Natural killer cell (primary cell): ENCODE measurements at regions not wholly inside any gene's neighbourhood (a gene's known extent, or its start where the extent isn't known, plus 50 kb on each side); places are given as distances from the start of the nearest gene placed in this dataset.

ENCODE experiments used
- ATAC-seq, 3 donors: fragments of 150-1000 bp in 2 of 3; fragments of 200-7000 bp in 1 of 3; cut with Tn5 transposase; 1 replicate in 1 of 3; 2 replicates in 2 of 3; pipeline ENCODE4 v1.10.0; 2021; ENCODE audit warnings: mild to moderate bottlenecking in 2 of 3, moderate library complexity in 2 of 3
- DNase-seq, 2 donors: peaks; one replicate each; pipeline versions ENCODE4 v3.0.0 to v3.0.0-alpha.2; 2013 to 2021; ENCODE audit warnings: mixed read lengths in 1 of 2
- H3K27ac ChIP-seq: one replicate; pipeline ENCODE4 v1.5.1; 2013; ENCODE audit warnings: mild to moderate bottlenecking, low read length
- H3K27me3 ChIP-seq: one replicate; pipeline ENCODE4 v1.6.1; 2013; ENCODE audit warnings: low read length; ENCODE audit not compliant: control insufficient read depth, insufficient read depth
- H3K36me3 ChIP-seq: one replicate; pipeline ENCODE4 v1.6.1; 2013; ENCODE audit warnings: low read length; ENCODE audit not compliant: control insufficient read depth, insufficient read depth
- H3K4me1 ChIP-seq: one replicate; pipeline ENCODE4 v1.6.1; 2013; ENCODE audit warnings: low read length; ENCODE audit not compliant: control insufficient read depth, insufficient read depth
- H3K4me3 ChIP-seq: one replicate; pipeline ENCODE4 v1.5.1; 2013; ENCODE audit warnings: low read length
- H3K9me3 ChIP-seq: one replicate; pipeline ENCODE4 v1.6.1; 2013; ENCODE audit warnings: low read length; ENCODE audit not compliant: control insufficient read depth, insufficient read depth
- H3K27ac Mint-ChIP-seq, 2 donors: one replicate each; pipeline ENCODE4 v1.8.0; 2022; ENCODE audit warnings: mild to moderate bottlenecking in 2 of 2, mixed read lengths in 2 of 2, moderate library complexity in 1 of 2
- H3K27me3 Mint-ChIP-seq, 2 donors: one replicate each; pipeline ENCODE4 v1.8.0; 2022; ENCODE audit warnings: low read depth in 2 of 2, mixed read lengths in 2 of 2
- H3K36me3 Mint-ChIP-seq: one replicate; pipeline ENCODE4 v1.8.0; 2022; ENCODE audit warnings: mixed read lengths
- H3K4me1 Mint-ChIP-seq, 2 donors: one replicate each; pipeline ENCODE4 v1.8.0; 2022; ENCODE audit warnings: mixed read lengths in 2 of 2
- H3K4me3 Mint-ChIP-seq: one replicate; pipeline ENCODE4 v1.8.0; 2022; ENCODE audit warnings: mild to moderate bottlenecking, moderate library complexity, mixed read lengths
- H3K9me3 Mint-ChIP-seq, 2 donors: one replicate each; pipeline ENCODE4 v1.8.0; 2022; ENCODE audit warnings: mixed read lengths in 2 of 2
- WGBS: methylation state at CpG from one replicate; pipeline ENCODE4 v1.1.7; 2013; ENCODE audit warnings: missing lambda C conversion rate; ENCODE audit not compliant: insufficient coverage; 5-methylcytosine and 5-hydroxymethylcytosine counted together
- intact Hi-C: fragments of 100-400 bp; cut with micrococcal nuclease; formaldehyde crosslinking; loops from one replicate; pipeline ENCODE4 v1.14.2; 2022
- TF ChIP-seq, protein P1 (sequence below): fragments of 200-600 bp; IDR thresholded peaks from one replicate; pipeline ENCODE4 v1.8.0; 2022; ENCODE audit warnings: antibody characterized with exemption

- Histone ChIP-seq H3K27ac (no peak overlapping the region), H3K36me3 (no peaks in the 10 kb centered on the region), H3K4me1 (no peaks in the 10 kb centered on the region), H3K27me3 (no peaks in the 10 kb centered on the region), H3K9me3 (no peaks in the 10 kb centered on the region), H3K4me3 (no peak overlapping the region)
- H3K27ac Mint-ChIP-seq = no peak overlapping the region
- H3K4me1 Mint-ChIP-seq = no peaks in the 10 kb centered on the region
- H3K27me3 Mint-ChIP-seq = no peaks in the 10 kb centered on the region
- ATAC-seq = no peak
- intact Hi-C loops = no loop called here
- 93% methylated on average over 1 of the region's 2 CpGs for WGBS
- DNase-seq = no peak
- no peak overlapping the region for H3K4me3 Mint-ChIP-seq
- TF ChIP-seq, protein P1, sequence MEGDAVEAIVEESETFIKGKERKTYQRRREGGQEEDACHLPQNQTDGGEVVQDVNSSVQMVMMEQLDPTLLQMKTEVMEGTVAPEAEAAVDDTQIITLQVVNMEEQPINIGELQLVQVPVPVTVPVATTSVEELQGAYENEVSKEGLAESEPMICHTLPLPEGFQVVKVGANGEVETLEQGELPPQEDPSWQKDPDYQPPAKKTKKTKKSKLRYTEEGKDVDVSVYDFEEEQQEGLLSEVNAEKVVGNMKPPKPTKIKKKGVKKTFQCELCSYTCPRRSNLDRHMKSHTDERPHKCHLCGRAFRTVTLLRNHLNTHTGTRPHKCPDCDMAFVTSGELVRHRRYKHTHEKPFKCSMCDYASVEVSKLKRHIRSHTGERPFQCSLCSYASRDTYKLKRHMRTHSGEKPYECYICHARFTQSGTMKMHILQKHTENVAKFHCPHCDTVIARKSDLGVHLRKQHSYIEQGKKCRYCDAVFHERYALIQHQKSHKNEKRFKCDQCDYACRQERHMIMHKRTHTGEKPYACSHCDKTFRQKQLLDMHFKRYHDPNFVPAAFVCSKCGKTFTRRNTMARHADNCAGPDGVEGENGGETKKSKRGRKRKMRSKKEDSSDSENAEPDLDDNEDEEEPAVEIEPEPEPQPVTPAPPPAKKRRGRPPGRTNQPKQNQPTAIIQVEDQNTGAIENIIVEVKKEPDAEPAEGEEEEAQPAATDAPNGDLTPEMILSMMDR = no peak
- peaks cover 10% of the 10 kb centered on the region in 2 donors for H3K9me3 Mint-ChIP-seq
- H3K36me3 Mint-ChIP-seq = no peaks in the 10 kb centered on the region
Measured at GRCh38 chr1:83100133-83100532, 898.8 kb downstream of the TTLL7 start.

- Histone ChIP-seq H3K36me3 (no peaks in the 10 kb centered on the region), H3K27me3 (no peaks in the 10 kb centered on the region), H3K9me3 (no peaks in the 10 kb centered on the region), H3K4me3 (no peak overlapping the region), H3K27ac (no peak overlapping the region), H3K4me1 (no peaks in the 10 kb centered on the region)
- H3K9me3 Mint-ChIP-seq = peaks cover 8 to 12% of the 10 kb centered on the region in 2 donors
- no peak overlapping the region for H3K4me3 Mint-ChIP-seq
- ATAC-seq (no peak), DNase-seq (no peak)
- H3K4me1 Mint-ChIP-seq = no peaks in the 10 kb centered on the region
- no peaks in the 10 kb centered on the region for H3K36me3 Mint-ChIP-seq
- intact Hi-C loops = no loop called here
- no peaks in the 10 kb centered on the region for H3K27me3 Mint-ChIP-seq
- WGBS = no CpG with 5 or more reads among the region's 1 CpG
- TF ChIP-seq, protein P1 = no peak
- H3K27ac Mint-ChIP-seq = no peak overlapping the region
Measured at GRCh38 chr1:83098791-83099190, 900.1 kb downstream of the TTLL7 start.

DNA sequence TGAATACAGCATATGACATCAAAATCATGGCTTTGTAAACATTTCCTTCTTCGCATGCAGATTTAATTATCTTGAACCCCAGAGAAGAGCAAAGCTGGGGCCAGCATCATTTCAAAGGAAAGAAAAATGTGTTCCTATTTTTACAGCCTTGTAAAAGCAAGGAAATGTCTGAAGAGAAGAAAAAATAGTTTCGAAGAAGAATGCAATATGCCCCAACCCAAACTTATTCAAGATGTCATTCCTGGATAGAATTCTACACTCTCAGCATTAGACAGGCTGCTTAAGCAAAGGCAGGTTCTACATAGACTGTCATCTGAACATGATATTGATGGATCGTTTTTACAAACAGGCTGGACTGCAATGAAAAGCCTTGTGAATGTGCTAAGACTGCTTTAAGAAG lies 900.8 kb downstream of the TTLL7 start:
- H3K36me3 ChIP-seq = no peaks in the 10 kb centered on the region
- ATAC-seq (no peak), DNase-seq (no peak)
- H3K27ac Mint-ChIP-seq = no peak overlapping the region
- H3K9me3 ChIP-seq = no peaks in the 10 kb centered on the region
- TF ChIP-seq, protein P1 = no peak
- H3K27me3 ChIP-seq = no peaks in the 10 kb centered on the region
- H3K9me3 Mint-ChIP-seq = peaks cover 8 to 12% of the 10 kb centered on the region in 2 donors
- H3K4me1 Mint-ChIP-seq = no peaks in the 10 kb centered on the region
- H3K4me3 ChIP-seq = no peak overlapping the region
- H3K27ac ChIP-seq = no peak overlapping the region
- 88% methylated on average over 3 of the region's 3 CpGs for WGBS
- H3K4me3 Mint-ChIP-seq = no peak overlapping the region
- H3K36me3 Mint-ChIP-seq = no peaks in the 10 kb centered on the region
- no peaks in the 10 kb centered on the region for H3K27me3 Mint-ChIP-seq
- no peaks in the 10 kb centered on the region for H3K4me1 ChIP-seq
- intact Hi-C loops = no loop called here

GRCh38 chr1:83097715-83098114 lies 901.2 kb downstream of the TTLL7 start:
- H3K4me3 ChIP-seq = no peak overlapping the region
- Mint-ChIP-seq H3K27ac (no peak overlapping the region), H3K9me3 (peaks cover 8 to 12% of the 10 kb centered on the region in 2 donors)

More at GRCh38 chr1:83097715-83098114, 901.2 kb downstream of the TTLL7 start:
- no peaks in the 10 kb centered on the region for H3K4me1 Mint-ChIP-seq
- intact Hi-C loops = no loop called here
- Histone ChIP-seq H3K27ac (no peak overlapping the region), H3K36me3 (no peaks in the 10 kb centered on the region), H3K9me3 (no peaks in the 10 kb centered on the region), H3K4me1 (no peaks in the 10 kb centered on the region), H3K27me3 (no peaks in the 10 kb centered on the region)
- H3K36me3 Mint-ChIP-seq = no peaks in the 10 kb centered on the region
- ATAC-seq (no peak), DNase-seq (no peak)
- H3K4me3 Mint-ChIP-seq = no peak overlapping the region
- TF ChIP-seq, protein P1 = no peak
- H3K27me3 Mint-ChIP-seq = no peaks in the 10 kb centered on the region
